H1 (cell line): ENCODE measurements at regions not wholly inside any gene's neighbourhood (a gene's known extent, or its start where the extent isn't known, plus 50 kb on each side); places are given as distances from the start of the nearest gene placed in this dataset.

Experiments
- BACH1 ChIP-seq: IDR thresholded peaks from 2 replicates; pipeline ENCODE4 v1.6.1; 2012; ENCODE audit warnings: low read length, improper control_type of control experiment
- EP300 ChIP-seq, 2 experiments: IDR thresholded peaks; 1 replicate in 1 of 2; 2 replicates in 1 of 2; pipeline ENCODE4 v1.6.1; 2011 to 2012; ENCODE audit warnings: low read depth in 2 of 2, low read length in 2 of 2, mild to moderate bottlenecking in 2 of 2, borderline replicate concordance in 1 of 2, inconsistent platforms in 1 of 2, moderate library complexity in 1 of 2
- HDAC2 ChIP-seq, 2 experiments: fragments of 300-600 bp in 1 of 2; sonication (generic) in 1 of 2; IDR thresholded peaks; 2 replicates each; pipeline ENCODE4 v1.6.1; 2011 to 2012; ENCODE audit warnings: low read depth in 2 of 2, low read length in 2 of 2, mild to moderate bottlenecking in 2 of 2, moderate library complexity in 2 of 2, borderline replicate concordance in 1 of 2, inconsistent platforms in 1 of 2
- POLR2AphosphoS5 ChIP-seq: IDR thresholded peaks from 2 replicates; pipeline ENCODE4 v1.6.1; 2011; ENCODE audit warnings: low read depth, low read length
- SP1 ChIP-seq: IDR thresholded peaks from 2 replicates; pipeline ENCODE4 v1.6.1; 2011; ENCODE audit warnings: low read depth, low read length

DNA sequence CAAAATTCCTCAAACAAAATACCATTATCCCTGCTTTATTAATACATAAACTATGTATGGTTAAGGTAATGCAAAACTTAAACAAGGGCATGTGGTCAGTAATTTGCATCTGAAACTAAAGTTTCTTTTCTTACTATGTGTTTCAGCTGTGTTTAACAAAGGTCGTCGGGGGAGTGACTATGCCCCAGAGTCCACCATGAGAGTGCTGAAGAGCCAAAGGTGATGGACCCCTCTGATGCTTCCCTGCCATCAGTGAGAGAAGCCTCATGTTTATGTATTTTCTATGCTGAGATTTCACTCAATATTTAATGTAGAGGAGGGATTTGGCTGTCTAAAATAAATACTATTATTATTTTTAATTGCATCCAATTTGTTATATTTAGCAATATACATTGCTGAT, 707.2 kb upstream of the REG3G start (continued):
- TF ChIP-seq HDAC2 (IDR thresholded peaks at IDR 0.05; ENCODE audit: borderline replicate concordance in 1 of 2, low read depth in 2 of 2, low read length in 2 of 2) (no peak), BACH1 (no peak), POLR2AphosphoS5 (no peak), SP1 (no peak), EP300 (IDR thresholded peaks at IDR 0.05; ENCODE audit: borderline replicate concordance in 1 of 2, low read depth in 2 of 2, low read length in 2 of 2) (no peak)
